ENCODE measurements at regions not wholly inside any gene's neighbourhood (a gene's known extent, or its start where the extent isn't known, plus 50 kb on each side); places are given as distances from the start of the nearest gene placed in this dataset.

GRCh38 chr3:46122091-46122490 is 86.0 kb downstream of the CCR1 start:
- Mint-ChIP-seq H3K4me3 (no peak overlapping the region), H3K27ac (no peak overlapping the region), H3K27me3 (peaks cover 41% of the 10 kb centered on the region), H3K4me1 (ENCODE audit: low read depth) (no peaks in the 10 kb centered on the region), H3K36me3 (ENCODE audit: low read depth) (no peaks in the 10 kb centered on the region), H3K9me3 (no peaks in the 10 kb centered on the region)

GRCh38 chr3:46120983-46121382 is 87.1 kb downstream of the CCR1 start:
- H3K4me3 Mint-ChIP-seq = no peak overlapping the region
- H3K36me3 Mint-ChIP-seq (ENCODE audit: low read depth) = no peaks in the 10 kb centered on the region
- H3K9me3 Mint-ChIP-seq = no peaks in the 10 kb centered on the region
- peaks cover 34% of the 10 kb centered on the region for H3K27me3 Mint-ChIP-seq
- H3K27ac Mint-ChIP-seq = no peak overlapping the region
- no peaks in the 10 kb centered on the region for H3K4me1 Mint-ChIP-seq (ENCODE audit: low read depth)

- Mint-ChIP-seq H3K27ac (no peak overlapping the region), H3K4me3 (no peak overlapping the region), H3K27me3 (peaks cover 28% of the 10 kb centered on the region), H3K9me3 (no peaks in the 10 kb centered on the region), H3K36me3 (ENCODE audit: low read depth) (no peaks in the 10 kb centered on the region), H3K4me1 (ENCODE audit: low read depth) (no peaks in the 10 kb centered on the region)
These were observed 88.2 kb downstream of the CCR1 start for GRCh38 chr3:46119709-46120498.

GRCh38 chr3:46119253-46119652 is 88.9 kb downstream of the CCR1 start:
- H3K27ac Mint-ChIP-seq = no peak overlapping the region
- no peak overlapping the region for H3K4me3 Mint-ChIP-seq
- no peaks in the 10 kb centered on the region for H3K36me3 Mint-ChIP-seq (ENCODE audit: low read depth)
- H3K4me1 Mint-ChIP-seq (ENCODE audit: low read depth) = no peaks in the 10 kb centered on the region
- H3K27me3 Mint-ChIP-seq = peaks cover 26% of the 10 kb centered on the region
- H3K9me3 Mint-ChIP-seq = no peaks in the 10 kb centered on the region

- Mint-ChIP-seq H3K4me1 (ENCODE audit: low read depth) (peaks cover 7% of the 10 kb centered on the region), H3K36me3 (ENCODE audit: low read depth) (no peaks in the 10 kb centered on the region), H3K27me3 (peaks cover 21% of the 10 kb centered on the region), H3K9me3 (peaks cover 3% of the 10 kb centered on the region), H3K27ac (no peak overlapping the region), H3K4me3 (no peak overlapping the region)
These were observed 89.7 kb upstream of the XCR1 start for GRCh38 chr3:46116996-46117395.

GRCh38 chr3:46114323-46114988 is 87.2 kb upstream of the XCR1 start:
- H3K4me3 Mint-ChIP-seq = no peak overlapping the region
- no peaks in the 10 kb centered on the region for H3K36me3 Mint-ChIP-seq (ENCODE audit: low read depth)
- H3K4me1 Mint-ChIP-seq (ENCODE audit: low read depth) = peaks cover 26% of the 10 kb centered on the region
- H3K27me3 Mint-ChIP-seq = peaks cover 4% of the 10 kb centered on the region
- H3K27ac Mint-ChIP-seq = no peak overlapping the region
- H3K9me3 Mint-ChIP-seq = peaks cover 3% of the 10 kb centered on the region

- Mint-ChIP-seq H3K4me3 (no peak overlapping the region), H3K36me3 (ENCODE audit: low read depth) (no peaks in the 10 kb centered on the region), H3K27ac (no peak overlapping the region), H3K27me3 (no peaks in the 10 kb centered on the region), H3K4me1 (ENCODE audit: low read depth) (peaks cover 34% of the 10 kb centered on the region), H3K9me3 (peaks cover 6% of the 10 kb centered on the region)
These were observed 86.3 kb upstream of the XCR1 start for GRCh38 chr3:46113608-46114007.

GRCh38 chr3:46112984-46113383 is 85.7 kb upstream of the XCR1 start:
- Mint-ChIP-seq H3K27ac (no peak overlapping the region), H3K36me3 (ENCODE audit: low read depth) (no peaks in the 10 kb centered on the region), H3K4me1 (ENCODE audit: low read depth) (peaks cover 40% of the 10 kb centered on the region), H3K4me3 (no peak overlapping the region), H3K9me3 (peaks cover 6% of the 10 kb centered on the region), H3K27me3 (no peaks in the 10 kb centered on the region)

- Mint-ChIP-seq H3K4me1 (ENCODE audit: low read depth) (peaks cover 46% of the 10 kb centered on the region), H3K36me3 (ENCODE audit: low read depth) (no peaks in the 10 kb centered on the region), H3K27me3 (no peaks in the 10 kb centered on the region), H3K9me3 (peaks cover 6% of the 10 kb centered on the region), H3K4me3 (no peak overlapping the region), H3K27ac (no peak overlapping the region)
These were observed 85.0 kb upstream of the XCR1 start for GRCh38 chr3:46112296-46112695.

GRCh38 chr3:46110701-46111493 is 83.6 kb upstream of the XCR1 start:
- H3K27ac Mint-ChIP-seq = peak overlapping the region; percentile 6
- no peak overlapping the region for H3K4me3 Mint-ChIP-seq
- peaks cover 6% of the 10 kb centered on the region for H3K9me3 Mint-ChIP-seq
- H3K4me1 Mint-ChIP-seq (ENCODE audit: low read depth) = peaks cover 46% of the 10 kb centered on the region
- H3K27me3 Mint-ChIP-seq = no peaks in the 10 kb centered on the region
- H3K36me3 Mint-ChIP-seq (ENCODE audit: low read depth) = no peaks in the 10 kb centered on the region

- Mint-ChIP-seq H3K36me3 (ENCODE audit: low read depth) (no peaks in the 10 kb centered on the region), H3K9me3 (peaks cover 6% of the 10 kb centered on the region), H3K27me3 (peaks cover 6% of the 10 kb centered on the region), H3K27ac (no peak overlapping the region), H3K4me1 (ENCODE audit: low read depth) (peaks cover 56% of the 10 kb centered on the region), H3K4me3 (no peak overlapping the region)
These were observed 80.4 kb upstream of the XCR1 start for GRCh38 chr3:46107682-46108081.

GRCh38 chr3:46105306-46105919 is 78.1 kb upstream of the XCR1 start:
- H3K9me3 Mint-ChIP-seq = peaks cover 9% of the 10 kb centered on the region
- peaks cover 15% of the 10 kb centered on the region for H3K27me3 Mint-ChIP-seq
- H3K4me3 Mint-ChIP-seq = no peak overlapping the region
- no peaks in the 10 kb centered on the region for H3K36me3 Mint-ChIP-seq (ENCODE audit: low read depth)
- H3K27ac Mint-ChIP-seq = no peak overlapping the region
- H3K4me1 Mint-ChIP-seq (ENCODE audit: low read depth) = peaks cover 45% of the 10 kb centered on the region

GRCh38 chr3:46104706-46105105 is 77.4 kb upstream of the XCR1 start:
- no peak overlapping the region for H3K27ac Mint-ChIP-seq
- H3K4me3 Mint-ChIP-seq = no peak overlapping the region
- H3K27me3 Mint-ChIP-seq = peaks cover 19% of the 10 kb centered on the region
- no peaks in the 10 kb centered on the region for H3K36me3 Mint-ChIP-seq (ENCODE audit: low read depth)
- H3K4me1 Mint-ChIP-seq (ENCODE audit: low read depth) = peaks cover 45% of the 10 kb centered on the region
- peaks cover 9% of the 10 kb centered on the region for H3K9me3 Mint-ChIP-seq

GRCh38 chr3:46102780-46103130 is 75.5 kb upstream of the XCR1 start:
- Mint-ChIP-seq H3K27me3 (peaks cover 23% of the 10 kb centered on the region), H3K27ac (no peak overlapping the region), H3K4me3 (no peak overlapping the region)

More at GRCh38 chr3:46102780-46103130, 75.5 kb upstream of the XCR1 start:
- H3K9me3 Mint-ChIP-seq = peaks cover 6% of the 10 kb centered on the region
- H3K4me1 Mint-ChIP-seq (ENCODE audit: low read depth) = peaks cover 44% of the 10 kb centered on the region
- no peaks in the 10 kb centered on the region for H3K36me3 Mint-ChIP-seq (ENCODE audit: low read depth)
